ENCODE measurements at regions not wholly inside any gene's neighbourhood (a gene's known extent, or its start where the extent isn't known, plus 50 kb on each side); places are given as distances from the start of the nearest gene placed in this dataset.

DNA sequence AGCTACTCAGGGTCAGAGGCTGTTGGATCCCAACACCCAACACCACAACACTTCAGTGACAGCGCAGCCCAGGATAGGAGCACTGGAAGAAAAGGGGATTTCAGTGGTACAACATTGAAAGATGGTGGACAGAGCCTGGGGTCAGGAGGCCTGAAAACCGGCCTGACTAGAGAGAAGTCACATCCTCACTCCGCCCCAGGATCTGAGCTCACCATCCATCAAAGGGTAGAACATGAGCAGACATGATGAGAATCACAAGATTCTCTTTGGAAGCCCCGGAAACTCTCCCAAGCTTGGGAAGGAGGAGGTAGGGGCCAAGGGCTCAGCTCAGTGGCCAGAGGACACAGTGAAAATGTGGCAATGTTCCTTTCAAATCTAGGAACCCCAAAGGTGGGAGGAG, 271.3 kb downstream of the NPHP4 start:
- TF ChIP-seq FOXP2 (optimal IDR thresholded peaks at IDR 0.05; ENCODE audit: borderline replicate concordance, extremely low read depth, extremely low read length, insufficient read depth) (no peak), POLR2AphosphoS5 (IDR thresholded peaks at IDR 0.05; ENCODE audit: low read depth, low read length) (no peak), SIN3A (IDR thresholded peaks at IDR 0.05; ENCODE audit: borderline replicate concordance, insufficient read depth, low read length) (no peak), TAF1 (IDR thresholded peaks at IDR 0.05; ENCODE audit: borderline replicate concordance, insufficient read depth, low read length) (no peak)
- TF ChIP-seq, protein P1, sequence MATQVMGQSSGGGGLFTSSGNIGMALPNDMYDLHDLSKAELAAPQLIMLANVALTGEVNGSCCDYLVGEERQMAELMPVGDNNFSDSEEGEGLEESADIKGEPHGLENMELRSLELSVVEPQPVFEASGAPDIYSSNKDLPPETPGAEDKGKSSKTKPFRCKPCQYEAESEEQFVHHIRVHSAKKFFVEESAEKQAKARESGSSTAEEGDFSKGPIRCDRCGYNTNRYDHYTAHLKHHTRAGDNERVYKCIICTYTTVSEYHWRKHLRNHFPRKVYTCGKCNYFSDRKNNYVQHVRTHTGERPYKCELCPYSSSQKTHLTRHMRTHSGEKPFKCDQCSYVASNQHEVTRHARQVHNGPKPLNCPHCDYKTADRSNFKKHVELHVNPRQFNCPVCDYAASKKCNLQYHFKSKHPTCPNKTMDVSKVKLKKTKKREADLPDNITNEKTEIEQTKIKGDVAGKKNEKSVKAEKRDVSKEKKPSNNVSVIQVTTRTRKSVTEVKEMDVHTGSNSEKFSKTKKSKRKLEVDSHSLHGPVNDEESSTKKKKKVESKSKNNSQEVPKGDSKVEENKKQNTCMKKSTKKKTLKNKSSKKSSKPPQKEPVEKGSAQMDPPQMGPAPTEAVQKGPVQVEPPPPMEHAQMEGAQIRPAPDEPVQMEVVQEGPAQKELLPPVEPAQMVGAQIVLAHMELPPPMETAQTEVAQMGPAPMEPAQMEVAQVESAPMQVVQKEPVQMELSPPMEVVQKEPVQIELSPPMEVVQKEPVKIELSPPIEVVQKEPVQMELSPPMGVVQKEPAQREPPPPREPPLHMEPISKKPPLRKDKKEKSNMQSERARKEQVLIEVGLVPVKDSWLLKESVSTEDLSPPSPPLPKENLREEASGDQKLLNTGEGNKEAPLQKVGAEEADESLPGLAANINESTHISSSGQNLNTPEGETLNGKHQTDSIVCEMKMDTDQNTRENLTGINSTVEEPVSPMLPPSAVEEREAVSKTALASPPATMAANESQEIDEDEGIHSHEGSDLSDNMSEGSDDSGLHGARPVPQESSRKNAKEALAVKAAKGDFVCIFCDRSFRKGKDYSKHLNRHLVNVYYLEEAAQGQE (IDR thresholded peaks at IDR 0.05; ENCODE audit: insufficient read depth in 1 of 2, low read depth in 2 of 2, low read length in 2 of 2) = no peak

DNA sequence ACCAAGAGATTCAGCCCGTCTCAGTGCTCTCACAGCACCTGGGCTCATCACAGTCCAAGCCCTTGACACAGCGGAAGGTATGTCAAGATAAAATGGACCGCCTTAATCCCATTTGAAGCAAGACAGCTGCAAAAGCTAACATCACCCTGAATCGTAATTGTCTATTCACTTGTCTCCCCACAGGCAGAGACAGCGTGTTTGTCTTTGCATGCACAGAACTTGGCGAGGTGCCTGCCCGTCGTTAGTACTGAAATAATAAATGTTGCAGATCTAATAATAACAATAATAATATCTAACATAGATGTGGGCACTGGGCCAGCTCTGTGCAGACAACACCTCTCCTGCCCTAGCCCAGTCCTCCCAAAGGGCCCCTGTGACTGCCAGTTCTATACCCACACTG, 271.7 kb downstream of the NPHP4 start:
- TF ChIP-seq POLR2AphosphoS5 (IDR thresholded peaks at IDR 0.05; ENCODE audit: low read depth, low read length) = no peak
- no peak for TF ChIP-seq FOXP2 (optimal IDR thresholded peaks at IDR 0.05; ENCODE audit: borderline replicate concordance, extremely low read depth, extremely low read length, insufficient read depth)
- TF ChIP-seq SIN3A (IDR thresholded peaks at IDR 0.05; ENCODE audit: borderline replicate concordance, insufficient read depth, low read length) = no peak
- TF ChIP-seq TAF1 (IDR thresholded peaks at IDR 0.05; ENCODE audit: borderline replicate concordance, insufficient read depth, low read length) = no peak
- TF ChIP-seq, protein P1 (IDR thresholded peaks at IDR 0.05; ENCODE audit: insufficient read depth in 1 of 2, low read depth in 2 of 2, low read length in 2 of 2) = no peak

DNA sequence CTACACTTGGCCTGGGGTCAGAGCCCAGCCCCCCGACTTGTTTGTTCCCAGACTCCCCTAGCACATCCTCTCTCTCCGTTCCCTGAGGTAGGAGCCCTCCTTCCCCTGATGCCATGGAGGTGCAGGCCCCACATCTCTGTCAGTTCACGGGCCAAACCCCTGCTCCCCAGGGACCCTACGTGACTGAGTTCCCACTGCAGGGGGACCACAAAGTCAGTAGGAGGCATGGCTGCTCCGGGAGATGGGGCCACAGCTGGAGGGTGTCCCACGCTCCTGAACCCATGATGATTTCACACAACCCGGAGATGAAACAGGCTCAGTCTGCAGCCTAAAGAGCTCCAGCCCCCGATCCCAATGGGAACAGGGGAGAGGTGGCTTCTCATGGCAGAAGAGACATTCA, 272.2 kb downstream of the NPHP4 start:
- TF ChIP-seq SIN3A (IDR thresholded peaks at IDR 0.05; ENCODE audit: borderline replicate concordance, insufficient read depth, low read length) (no peak), TAF1 (IDR thresholded peaks at IDR 0.05; ENCODE audit: borderline replicate concordance, insufficient read depth, low read length) (no peak), POLR2AphosphoS5 (IDR thresholded peaks at IDR 0.05; ENCODE audit: low read depth, low read length) (no peak), FOXP2 (optimal IDR thresholded peaks at IDR 0.05; ENCODE audit: borderline replicate concordance, extremely low read depth, extremely low read length, insufficient read depth) (no peak)
- TF ChIP-seq, protein P1 (IDR thresholded peaks at IDR 0.05; ENCODE audit: insufficient read depth in 1 of 2, low read depth in 2 of 2, low read length in 2 of 2) = no peak

DNA sequence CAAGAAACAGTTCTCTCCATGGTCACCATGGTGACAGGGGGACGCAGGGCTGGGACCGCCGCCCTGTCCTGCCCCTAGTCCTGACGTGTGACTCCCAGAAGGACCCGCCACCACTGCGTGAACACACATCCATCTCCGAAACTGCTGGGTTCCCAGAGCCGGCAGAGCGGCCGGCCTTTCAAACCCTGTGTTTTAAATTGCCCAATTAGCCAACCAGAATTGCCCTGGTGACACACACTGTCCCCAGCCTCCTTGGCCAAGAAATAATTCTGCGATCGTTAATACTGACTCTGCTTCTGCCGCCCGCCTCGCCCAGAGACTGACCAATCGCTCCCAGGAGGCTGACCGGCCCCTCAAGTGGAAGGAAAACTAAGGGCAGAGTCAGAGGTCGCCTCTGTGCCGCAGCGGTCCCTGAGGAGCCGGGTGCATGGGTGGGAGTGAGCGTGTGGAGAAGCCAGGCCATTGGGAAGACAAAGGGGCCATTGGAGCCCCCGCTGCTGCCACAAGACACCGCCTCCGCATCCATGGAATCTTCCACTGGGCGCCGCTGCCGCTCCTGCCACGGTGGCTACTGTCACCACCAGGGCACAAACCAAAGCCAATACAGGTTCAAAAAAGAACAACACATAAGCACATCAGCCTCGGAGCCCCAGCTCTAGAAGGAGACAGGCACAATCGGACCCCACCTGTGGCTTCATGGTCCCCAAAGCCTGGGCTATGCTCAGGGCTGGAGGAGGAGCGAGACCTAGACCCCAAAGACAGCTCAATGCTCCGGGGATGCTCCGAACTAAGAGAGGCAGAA, 273.2 kb downstream of the NPHP4 start:
- TF ChIP-seq FOXP2 (optimal IDR thresholded peaks at IDR 0.05; ENCODE audit: borderline replicate concordance, extremely low read depth, extremely low read length, insufficient read depth) = no peak
- TF ChIP-seq, protein P1 (IDR thresholded peaks at IDR 0.05; ENCODE audit: insufficient read depth in 1 of 2, low read depth in 2 of 2, low read length in 2 of 2) = no peak
- TF ChIP-seq POLR2AphosphoS5 (IDR thresholded peaks at IDR 0.05; ENCODE audit: low read depth, low read length) = no peak
- no peak for TF ChIP-seq SIN3A (IDR thresholded peaks at IDR 0.05; ENCODE audit: borderline replicate concordance, insufficient read depth, low read length)
- no peak for TF ChIP-seq TAF1 (IDR thresholded peaks at IDR 0.05; ENCODE audit: borderline replicate concordance, insufficient read depth, low read length)

All from PFSK-1 (cell line).